H9 (cell line): ENCODE measurements at regions not wholly inside any gene's neighbourhood (a gene's known extent, or its start where the extent isn't known, plus 50 kb on each side); places are given as distances from the start of the nearest gene placed in this dataset.

Experiments used
- DNase-seq: peaks from one replicate; pipeline ENCODE4 v3.0.0-alpha.2; 2017
- H2AFZ ChIP-seq: one replicate; pipeline ENCODE4 v1.6.1; 2013; ENCODE audit warnings: mild to moderate bottlenecking, low read length, control low read depth, moderate library complexity
- H2AK5ac ChIP-seq: 2 replicates; pipeline ENCODE4 v1.6.1; 2013; ENCODE audit warnings: low read length, control low read depth, mixed read lengths; ENCODE audit not compliant: insufficient read length
- H2BK120ac ChIP-seq: one replicate; pipeline ENCODE4 v1.6.1; 2013; ENCODE audit warnings: low read depth, mild to moderate bottlenecking, low read length, control low read depth, inconsistent platforms; ENCODE audit not compliant: poor library complexity, severe bottlenecking
- H2BK12ac ChIP-seq: 2 replicates; pipeline ENCODE4 v1.6.1; 2013; ENCODE audit warnings: low read length, control low read depth, mixed read lengths, low read depth; ENCODE audit not compliant: insufficient read length
- H2BK15ac ChIP-seq: 2 replicates; pipeline ENCODE4 v1.6.1; 2013; ENCODE audit warnings: low read depth, low read length, control low read depth
- H2BK20ac ChIP-seq: one replicate; pipeline ENCODE4 v1.6.1; 2013; ENCODE audit warnings: low read depth, mild to moderate bottlenecking, low read length, control low read depth, inconsistent platforms; ENCODE audit not compliant: poor library complexity, severe bottlenecking
- H2BK5ac ChIP-seq: 2 replicates; pipeline ENCODE4 v1.6.1; 2013; ENCODE audit warnings: low read length, control low read depth, mixed read lengths; ENCODE audit not compliant: insufficient read length
- H3K14ac ChIP-seq: 2 replicates; pipeline ENCODE4 v1.6.1; 2013; ENCODE audit warnings: low read length, control low read depth; ENCODE audit not compliant: insufficient read depth
- H3K18ac ChIP-seq: 2 replicates; pipeline ENCODE4 v1.6.1; 2013; ENCODE audit warnings: low read depth, mild to moderate bottlenecking, mixed read lengths, low read length, control low read depth; ENCODE audit not compliant: insufficient read length
- H3K23ac ChIP-seq: 2 replicates; pipeline ENCODE4 v1.6.1; 2013; ENCODE audit warnings: low read length, control low read depth, mixed read lengths, low read depth; ENCODE audit not compliant: insufficient read length
- H3K23me2 ChIP-seq: 2 replicates; pipeline ENCODE4 v1.6.1; 2013; ENCODE audit warnings: low read depth, mild to moderate bottlenecking, mixed read lengths, low read length, control low read depth; ENCODE audit not compliant: insufficient read length, poor library complexity, severe bottlenecking
- H3K27ac ChIP-seq: 2 replicates; pipeline ENCODE4 v1.5.1; 2013; ENCODE audit warnings: low read length, control low read depth, mixed read lengths, low read depth; ENCODE audit not compliant: insufficient read length
- H3K27me3 ChIP-seq: 2 replicates; pipeline ENCODE4 v1.6.1; 2013; ENCODE audit warnings: low read length, control low read depth, inconsistent platforms; ENCODE audit not compliant: insufficient read depth
- H3K4ac ChIP-seq: 2 replicates; pipeline ENCODE4 v1.6.1; 2013; ENCODE audit warnings: low read depth, mild to moderate bottlenecking, control low read depth, inconsistent platforms, low read length, moderate library complexity
- H3K4me1 ChIP-seq: 2 replicates; pipeline ENCODE4 v1.6.1; 2013; ENCODE audit warnings: low read length, control low read depth, inconsistent platforms; ENCODE audit not compliant: insufficient read depth
- H3K4me2 ChIP-seq: 2 replicates; pipeline ENCODE4 v1.6.1; 2013; ENCODE audit warnings: low read length, control low read depth, mixed read lengths; ENCODE audit not compliant: insufficient read length, insufficient read depth
- H3K56ac ChIP-seq: 2 replicates; pipeline ENCODE4 v1.6.1; 2013; ENCODE audit warnings: low read depth, mild to moderate bottlenecking, mixed read lengths, low read length, control low read depth; ENCODE audit not compliant: insufficient read length
- H3K79me1 ChIP-seq: 2 replicates; pipeline ENCODE4 v1.6.1; 2013; ENCODE audit warnings: low read depth, mild to moderate bottlenecking, moderate library complexity, low read length, control low read depth, inconsistent platforms; ENCODE audit not compliant: insufficient read depth, poor library complexity, severe bottlenecking
- H3K79me2 ChIP-seq: 2 replicates; pipeline ENCODE4 v1.6.1; 2013; ENCODE audit warnings: low read length, control low read depth, inconsistent platforms; ENCODE audit not compliant: insufficient read depth
- H3K9ac ChIP-seq: 2 replicates; pipeline ENCODE4 v1.6.1; 2013; ENCODE audit warnings: low read length, control low read depth, mixed read lengths; ENCODE audit not compliant: insufficient read length; ENCODE audit errors: extremely low read depth
- H3K9me3 ChIP-seq: one replicate; pipeline ENCODE4 v1.6.1; 2013; ENCODE audit warnings: low read depth, low read length, inconsistent platforms; ENCODE audit not compliant: control insufficient read depth
- H3T11ph ChIP-seq: one replicate; pipeline ENCODE4 v1.6.1; 2013; ENCODE audit warnings: mild to moderate bottlenecking, low read length, control low read depth, inconsistent platforms
- H4K20me1 ChIP-seq: one replicate; pipeline ENCODE4 v1.6.1; 2013; ENCODE audit not compliant: control insufficient read depth, insufficient read length, insufficient read depth
- H4K5ac ChIP-seq: 2 replicates; pipeline ENCODE4 v1.6.1; 2013; ENCODE audit warnings: low read depth, mild to moderate bottlenecking, mixed read lengths, low read length, control low read depth; ENCODE audit not compliant: insufficient read length
- H4K8ac ChIP-seq: replicated peaks from 2 replicates; pipeline ENCODE4 v1.6.1; 2013; ENCODE audit warnings: low read length, control low read depth, mixed read lengths, low read depth; ENCODE audit not compliant: insufficient read length
- H4K91ac ChIP-seq: 2 replicates; pipeline ENCODE4 v1.6.1; 2013; ENCODE audit warnings: low read depth, mild to moderate bottlenecking, moderate library complexity, mixed read lengths, low read length, control low read depth; ENCODE audit not compliant: insufficient read length
- H3K27ac Mint-ChIP-seq, 3 experiments: 2 replicates in 2 of 3; 3 replicates in 1 of 3; pipeline ENCODE4 v1.8.0; 2020 to 2021; ENCODE audit warnings: mixed read lengths in 3 of 3, mild to moderate bottlenecking in 1 of 3, moderate library complexity in 1 of 3
- H3K27me3 Mint-ChIP-seq: 2 replicates; pipeline ENCODE4 v1.8.0; 2021; ENCODE audit warnings: low read depth, mild to moderate bottlenecking, moderate library complexity, mixed read lengths
- H3K36me3 Mint-ChIP-seq, 3 experiments: 2 replicates in 2 of 3; 3 replicates in 1 of 3; pipeline ENCODE4 v1.8.0; 2020 to 2021; ENCODE audit warnings: low read depth in 3 of 3, mixed read lengths in 3 of 3; ENCODE audit not compliant: insufficient read depth in 1 of 3
- H3K4me1 Mint-ChIP-seq, 2 experiments: 2 replicates each; pipeline ENCODE4 v1.8.0; 2020; ENCODE audit warnings: mixed read lengths in 2 of 2
- H3K4me3 Mint-ChIP-seq, 2 experiments: 2 replicates in 1 of 2; 3 replicates in 1 of 2; pipeline ENCODE4 v1.8.0; 2020 to 2021; ENCODE audit warnings: mild to moderate bottlenecking in 2 of 2, mixed read lengths in 2 of 2, moderate library complexity in 1 of 2
- H3K9me3 Mint-ChIP-seq, 2 experiments: 2 replicates in 1 of 2; 3 replicates in 1 of 2; pipeline ENCODE4 v1.8.0; 2020; ENCODE audit warnings: mild to moderate bottlenecking in 2 of 2, mixed read lengths in 2 of 2, moderate library complexity in 1 of 2
- CTCF ChIP-seq: fragments of 200-600 bp; sonication (generic); conservative IDR thresholded peaks from 3 replicates; pipeline ENCODE4 v1.8.0; 2021; ENCODE audit warnings: antibody characterized with exemption, mild to moderate bottlenecking
- whole genome bisulfite sequencing: extraction: QIAGEN DNeasy Blood & Tissue Kit; methylation state at CpG from one replicate; pipeline ENCODE4 v1.1.7; 2013; ENCODE audit warnings: missing lambda C conversion rate, low lambda C conversion rate, mixed read lengths; ENCODE audit not compliant: insufficient read length; ENCODE audit errors: extremely low coverage; 5-methylcytosine and 5-hydroxymethylcytosine counted together

- Mint-ChIP-seq H3K4me3 (no peak overlapping the region), H3K27ac (no peak overlapping the region), H3K27me3 (no peaks in the 10 kb centered on the region), H3K9me3 (no peaks in the 10 kb centered on the region; a peak in 1 of 5 replicates), H3K4me1 (no peaks in the 10 kb centered on the region), H3K36me3 (no peaks in the 10 kb centered on the region)
- WGBS, result no CpG with 5 or more reads among the region's 1 CpG
- Histone ChIP-seq H3T11ph (no peak overlapping the region), H4K20me1 (no peaks in the 10 kb centered on the region), H4K91ac (no peak overlapping the region), H3K27me3 (no peaks in the 10 kb centered on the region), H3K23ac (no peak overlapping the region), H3K27ac (no peak overlapping the region), H4K8ac (no peak overlapping the region), H2AFZ (no peak overlapping the region), H2BK120ac (no peak overlapping the region), H3K14ac (no peak overlapping the region), H2BK5ac (no peak overlapping the region), H3K4me1 (no peaks in the 10 kb centered on the region), H2BK15ac (no peak overlapping the region), H3K79me2 (no peaks in the 10 kb centered on the region), H2BK20ac (no peak overlapping the region), H3K79me1 (no peaks in the 10 kb centered on the region), H3K4me2 (no peak overlapping the region), H2AK5ac (no peak overlapping the region), H2BK12ac (no peak overlapping the region), H4K5ac (no peak overlapping the region), H3K4ac (no peak overlapping the region), H3K9me3 (no peaks in the 10 kb centered on the region), H3K9ac (no peak overlapping the region), H3K23me2 (no peaks in the 10 kb centered on the region), H3K56ac (no peak overlapping the region), H3K18ac (no peak overlapping the region)
- no peak for DNase-seq
- TF ChIP-seq CTCF, result no peak
These were observed 446.4 kb upstream of the KCND2 start for GRCh38 chr7:119826547-119826946.
